ENCODE measurements at regions not wholly inside any gene's neighbourhood (a gene's known extent, or its start where the extent isn't known, plus 50 kb on each side); places are given as distances from the start of the nearest gene placed in this dataset.

- no peak overlapping the region for H3K4me3 ChIP-seq (replicated peaks in 1 of 2; ENCODE audit: low read depth in 1 of 2, low read length in 2 of 2)
- RAD21 ChIA-PET (ENCODE audit: low non-redundant PET in 1 of 2, low total read pairs in 2 of 2, uncharacterized antibody in 2 of 2, unreplicated experiment in 2 of 2), result no interaction called here
- no peak overlapping the region for H3K9ac ChIP-seq (ENCODE audit: low read length)
- H3K27ac ChIP-seq (ENCODE audit: low read depth, low read length), result no peak overlapping the region
- no peaks in the 10 kb centered on the region for H3K4me1 ChIP-seq (ENCODE audit: control insufficient read depth in 1 of 2, insufficient read depth in 2 of 2, low read length in 2 of 2)
- H3K4me2 ChIP-seq (ENCODE audit: low read length), result no peak overlapping the region
- TF ChIP-seq ELF1 (IDR thresholded peaks at IDR 0.05; ENCODE audit: borderline replicate concordance, low read depth) (no peak), FOSL1 (IDR thresholded peaks at IDR 0.05; ENCODE audit: low read depth) (no peak), CTCF (IDR thresholded peaks at IDR 0.05 in 2 of 3, conservative IDR thresholded peaks at IDR 0.05 in 1 of 3; ENCODE audit: borderline replicate concordance in 1 of 3, insufficient read depth in 1 of 3, low read depth in 2 of 3, low read length in 2 of 3) (no peak), SP1 (IDR thresholded peaks at IDR 0.05; ENCODE audit: low read depth) (no peak), EZH2 (IDR thresholded peaks at IDR 0.05) (no peak), ZNF274 (IDR thresholded peaks at IDR 0.05; ENCODE audit: low read depth, low read length) (no peak), YY1 (IDR thresholded peaks at IDR 0.05; ENCODE audit: extremely low read depth, insufficient replicate concordance, low read depth, low read length) (no peak), REST (IDR thresholded peaks at IDR 0.05; ENCODE audit: low read depth) (no peak), CEBPB (IDR thresholded peaks at IDR 0.05; ENCODE audit: low read depth) (no peak), MAX (IDR thresholded peaks at IDR 0.05) (no peak), EZH2phosphoT487 (IDR thresholded peaks at IDR 0.05; ENCODE audit: borderline replicate concordance) (no peak), SRF (IDR thresholded peaks at IDR 0.05; ENCODE audit: low read depth) (no peak)
- CTCF ChIA-PET, result no interaction called here
- no peaks in the 10 kb centered on the region for H3K9me3 ChIP-seq (ENCODE audit: control insufficient read depth in 1 of 2, insufficient read depth in 1 of 2, low read depth in 1 of 2, low read length in 2 of 2)
- no TSS peak for BruUV-seq (replicated peaks)
- no peaks in the 10 kb centered on the region for H3K9me2 ChIP-seq (ENCODE audit: insufficient read depth)
- ATAC-seq (no peak), DNase-seq (ENCODE audit: low read depth, low spot score) (no peak)
- no peaks in the 10 kb centered on the region for H3K27me3 ChIP-seq (ENCODE audit: insufficient read depth, low read length)
- H3K79me2 ChIP-seq (ENCODE audit: insufficient read depth, low read length), result no peaks in the 10 kb centered on the region
- intact Hi-C loops (cut with micrococcal nuclease), result no loop called here
- no peaks in the 10 kb centered on the region for H4K20me1 ChIP-seq (ENCODE audit: insufficient read depth)
- H2AFZ ChIP-seq (ENCODE audit: low read depth, low read length, poor library complexity, severe bottlenecking), result no peak overlapping the region
- no peaks in the 10 kb centered on the region; a peak in 1 of 4 replicates for H3K36me3 ChIP-seq (ENCODE audit: control insufficient read depth in 1 of 2, insufficient read depth in 2 of 2, low read length in 2 of 2)
- POLR2A ChIA-PET, result no interaction called here
Observed at GRCh38 chrX:139026406-139026805, 314.9 kb upstream of the FGF13 start.

Measured in HCT116 (cell line).